G401 (cell line): ENCODE measurements at regions not wholly inside any gene's neighbourhood (a gene's known extent, or its start where the extent isn't known, plus 50 kb on each side); places are given as distances from the start of the nearest gene placed in this dataset.
"Not testable (repeated sequence)": the region's sequence is repeated elsewhere in the genome, so short reads cannot be mapped to it uniquely, and the experiment has no call there.

Experiments
- DNase-seq: peaks from one replicate; pipeline ENCODE4 v3.0.0-alpha.2; 2015; ENCODE audit warnings: low spot score
- in situ Hi-C: cut with HindIII; loops from 2 replicates; pipeline ENCODE4 v1.10.0; 2016; ENCODE audit warnings: low sequenced_read_pairs, mixed read lengths

DNA sequence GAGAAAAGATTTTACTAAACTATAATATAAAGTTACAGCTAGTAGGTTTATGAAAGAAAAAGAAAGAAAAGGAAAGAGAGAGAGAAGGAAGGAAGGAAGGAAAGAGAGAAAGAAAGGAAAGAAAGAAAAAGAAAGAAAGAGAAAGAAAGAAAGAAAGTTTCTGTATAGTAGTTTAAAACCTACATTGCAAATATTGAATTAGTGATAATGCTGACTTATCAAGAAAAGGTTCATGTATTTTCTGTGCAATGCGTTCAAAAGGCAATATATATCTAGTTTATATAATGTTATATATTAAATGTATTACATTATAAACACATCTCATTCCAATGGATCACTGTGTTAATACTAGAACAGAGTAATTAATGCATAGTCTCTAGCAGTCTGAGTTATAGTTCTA is 648.4 kb downstream of the ZBBX start:
- DNase-seq = no peak
- in situ Hi-C loops = no loop called here

DNA sequence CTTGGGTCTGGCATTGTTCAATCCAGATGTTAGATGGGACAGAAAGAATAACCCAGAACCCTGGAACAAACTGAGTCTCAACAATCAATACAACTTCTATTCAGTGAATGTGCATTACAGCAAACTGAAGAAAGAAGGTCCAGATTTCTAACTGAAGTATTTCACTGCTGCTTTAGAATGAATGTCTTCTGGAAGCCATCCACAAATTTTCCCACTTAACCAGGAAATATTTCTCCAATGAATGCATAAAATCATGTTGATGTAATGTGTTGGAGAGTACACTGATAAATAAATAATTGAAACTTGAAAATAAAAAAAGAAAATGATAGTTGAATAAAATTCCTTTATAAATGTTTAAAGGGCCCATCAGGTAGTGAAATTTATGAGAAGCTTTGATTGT is 658.6 kb downstream of the ZBBX start:
- in situ Hi-C loops = no loop called here
- DNase-seq = no peak

DNA sequence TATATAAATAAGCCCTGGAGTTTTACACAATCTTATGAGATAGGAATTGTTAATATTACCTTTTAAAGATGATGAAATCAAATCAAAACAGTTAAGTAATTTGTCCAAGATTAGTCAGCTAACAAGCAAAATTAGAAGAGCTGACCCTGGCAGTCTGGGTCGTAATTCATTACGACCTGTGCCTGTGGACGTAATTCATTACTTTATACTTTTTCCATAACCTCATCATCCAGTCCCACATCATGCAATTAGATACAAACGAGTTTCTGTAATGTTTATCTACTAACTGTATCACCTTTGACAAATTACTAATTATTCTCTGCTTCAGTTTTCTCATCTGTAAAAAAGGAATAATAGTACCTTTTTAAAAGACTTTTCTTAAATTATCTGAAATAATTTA is 665.9 kb downstream of the ZBBX start:
- in situ Hi-C loops = no loop called here
- DNase-seq = no peak

DNA sequence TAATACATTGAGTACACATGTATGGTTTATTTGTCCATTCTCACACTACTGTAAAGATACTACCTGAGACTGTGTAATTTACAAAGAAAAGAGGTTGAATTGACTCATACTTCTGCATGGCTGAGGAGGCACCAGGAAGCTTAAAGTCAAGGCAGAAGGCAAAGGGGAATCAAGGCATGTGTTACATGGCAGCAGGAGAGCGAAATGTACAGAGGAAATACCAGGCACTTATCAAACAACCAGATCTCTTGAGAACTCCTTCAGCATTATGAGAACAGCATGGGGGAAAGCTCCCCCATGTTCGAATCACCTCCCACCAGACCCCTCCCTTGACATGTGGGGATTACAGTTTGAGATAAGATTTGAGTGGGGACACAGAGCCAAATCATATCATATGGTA is 666.3 kb downstream of the ZBBX start:
- no peak for DNase-seq
- in situ Hi-C loops = no loop called here

DNA sequence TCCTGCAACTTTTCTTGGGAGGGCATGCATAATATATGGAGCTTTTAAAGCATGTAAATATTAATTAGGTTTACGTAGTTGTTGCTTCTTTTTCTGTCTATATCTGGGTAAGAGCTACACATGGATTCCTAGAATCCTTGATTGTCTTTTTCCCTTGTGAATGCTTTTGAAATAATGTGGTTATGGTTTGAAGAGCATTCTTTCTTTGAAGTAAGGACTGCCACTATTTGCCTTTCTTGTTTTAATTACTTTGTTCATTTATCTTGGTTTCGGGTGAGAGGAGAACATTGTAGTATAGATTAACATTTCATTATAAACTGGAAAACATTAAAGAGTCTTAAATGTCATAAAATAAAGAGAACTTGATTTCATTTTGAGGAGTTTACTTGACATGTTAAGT is 674.0 kb downstream of the ZBBX start:
- DNase-seq = no peak
- in situ Hi-C loops = no loop called here

DNA sequence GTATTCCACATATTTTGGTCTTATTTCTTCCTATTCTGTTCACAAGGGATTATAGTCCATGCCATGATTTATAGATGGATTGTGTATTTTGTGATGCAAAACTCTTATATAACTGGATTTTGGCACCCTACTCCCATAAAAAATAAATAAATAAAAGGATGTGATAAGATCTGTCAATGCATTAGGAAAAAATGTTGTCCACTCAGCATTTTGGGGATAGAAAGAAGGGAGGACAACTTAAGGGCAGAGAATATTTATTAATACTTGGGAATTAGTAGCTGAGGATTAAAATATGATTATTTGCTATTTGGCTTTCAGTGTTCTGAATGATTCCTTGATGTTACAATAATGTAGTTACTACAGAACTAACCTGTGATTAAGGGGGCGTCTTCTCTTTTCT is 682.6 kb downstream of the ZBBX start:
- in situ Hi-C loops = no loop called here
- no peak for DNase-seq

DNA sequence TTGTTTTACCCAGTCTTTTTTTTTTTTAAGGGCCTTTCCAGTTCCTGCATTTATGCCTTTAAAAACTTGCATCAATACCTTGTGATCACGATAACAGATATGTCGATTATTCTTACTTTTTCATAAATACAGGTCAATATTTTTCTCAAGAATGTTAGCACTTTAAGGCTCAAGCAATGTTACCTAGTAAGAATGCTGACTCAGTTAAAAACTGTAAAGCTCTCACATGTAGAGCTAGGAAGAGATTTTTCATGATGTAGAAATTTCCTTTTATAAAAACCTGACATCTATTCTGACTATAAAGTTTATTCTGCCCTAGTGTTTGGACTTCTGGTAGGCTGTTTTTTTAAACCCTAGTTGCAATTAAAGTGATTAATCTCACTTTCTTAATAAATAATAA is 684.0 kb downstream of the ZBBX start:
- in situ Hi-C loops = no loop called here
- no peak for DNase-seq

DNA sequence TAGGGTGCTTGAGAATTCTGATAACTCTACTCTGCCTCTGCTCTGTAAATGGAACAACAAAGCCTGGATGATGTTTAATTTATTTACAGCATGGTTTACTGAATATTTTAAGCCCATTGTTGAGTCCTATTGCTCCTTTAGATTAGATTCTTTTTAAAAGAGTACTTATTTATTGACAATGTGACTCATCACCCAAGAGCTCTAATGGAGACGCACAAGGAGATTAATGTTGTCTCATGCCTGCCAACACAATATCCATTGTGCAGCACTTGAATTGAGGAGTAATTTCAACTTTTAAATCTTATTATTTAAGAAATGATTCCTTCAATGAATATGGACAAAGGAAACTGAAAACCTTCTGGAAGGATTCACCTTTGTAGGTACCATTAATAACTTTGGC is 691.4 kb downstream of the ZBBX start:
- no peak for DNase-seq

DNA sequence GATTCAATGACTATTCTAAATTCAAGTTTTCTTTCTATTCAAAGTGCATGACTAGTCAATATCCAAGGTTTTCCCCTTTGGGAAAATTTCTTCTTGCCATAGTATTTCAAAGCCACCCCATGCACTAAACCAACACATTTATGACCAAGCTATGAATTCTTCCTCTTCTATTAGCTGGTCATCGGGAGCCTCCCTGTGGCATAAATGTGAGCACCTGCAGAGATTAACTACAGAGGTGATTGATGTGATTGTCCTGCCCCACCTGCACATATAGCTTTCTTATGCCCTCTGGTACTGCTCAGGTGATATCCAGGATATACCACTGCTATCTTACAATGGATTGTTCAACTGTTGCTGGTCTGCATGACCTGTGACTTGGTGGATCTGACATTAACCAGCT is 694.9 kb downstream of the ZBBX start:
- no peak for DNase-seq
- in situ Hi-C loops = no loop called here

More for the DNA sequence above, 691.4 kb downstream of the ZBBX start:
- in situ Hi-C loops = no loop called here

DNA sequence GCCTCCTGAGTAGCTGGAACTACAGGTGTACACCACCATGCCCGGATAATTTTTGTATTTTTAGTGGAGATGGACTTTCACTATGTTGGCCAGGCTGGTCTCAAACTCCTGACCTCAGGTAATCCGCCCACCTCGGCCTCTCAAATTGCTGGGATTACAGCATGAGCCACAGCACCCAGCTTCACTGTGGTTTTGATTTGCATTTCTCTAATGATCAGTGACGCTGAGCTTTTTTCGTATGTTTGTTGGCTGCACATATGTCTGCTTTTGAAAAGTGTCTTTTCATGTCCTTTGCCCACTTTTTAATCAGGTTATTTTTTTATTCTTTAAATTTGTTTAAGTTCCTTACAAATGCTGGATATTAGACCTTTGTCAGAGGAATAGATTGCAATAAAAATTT is 696.0 kb downstream of the ZBBX start:
- in situ Hi-C loops = not testable (repeated sequence)

DNA sequence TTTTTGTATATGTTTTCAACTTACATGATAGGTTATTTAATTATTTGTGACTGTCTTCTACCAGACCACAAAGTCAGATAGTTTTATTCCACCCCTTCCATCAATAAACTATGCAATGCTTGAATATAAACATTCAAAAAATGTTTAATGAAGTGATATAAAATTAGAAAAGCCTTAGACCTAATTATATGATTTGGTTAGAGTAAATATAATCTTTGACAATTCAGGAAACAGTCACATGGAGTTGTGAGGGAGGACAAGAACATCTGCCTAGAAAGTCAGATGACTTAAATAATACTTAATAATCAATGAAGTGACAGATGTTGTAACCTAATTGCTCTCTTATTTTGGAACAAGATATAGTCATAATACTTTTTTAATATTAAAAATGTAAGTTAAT is 710.3 kb downstream of the ZBBX start:
- no peak for DNase-seq
- in situ Hi-C loops = no loop called here

More for the DNA sequence above, 696.0 kb downstream of the ZBBX start:
- DNase-seq = not testable (repeated sequence)

DNA sequence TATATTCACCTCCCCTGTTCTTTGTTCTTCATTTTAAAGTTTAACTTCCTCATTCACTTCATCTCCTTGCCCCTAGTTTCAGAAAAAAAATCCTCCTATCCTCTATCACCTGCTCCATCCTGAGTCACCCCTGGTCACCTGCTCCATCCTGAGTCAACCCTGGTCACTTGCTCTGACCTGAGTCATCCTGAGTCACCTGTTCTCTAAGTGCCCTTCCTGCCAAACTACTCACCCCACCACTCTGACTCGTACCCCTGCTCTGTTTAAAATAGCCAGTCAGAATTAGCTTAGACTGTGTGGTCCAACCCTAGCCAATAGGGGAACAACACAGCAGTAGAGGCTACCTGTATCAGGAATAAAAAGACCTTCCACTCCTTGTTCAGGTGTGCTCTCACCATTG is 716.9 kb downstream of the ZBBX start:
- in situ Hi-C loops = no loop called here
- DNase-seq = no peak

DNA sequence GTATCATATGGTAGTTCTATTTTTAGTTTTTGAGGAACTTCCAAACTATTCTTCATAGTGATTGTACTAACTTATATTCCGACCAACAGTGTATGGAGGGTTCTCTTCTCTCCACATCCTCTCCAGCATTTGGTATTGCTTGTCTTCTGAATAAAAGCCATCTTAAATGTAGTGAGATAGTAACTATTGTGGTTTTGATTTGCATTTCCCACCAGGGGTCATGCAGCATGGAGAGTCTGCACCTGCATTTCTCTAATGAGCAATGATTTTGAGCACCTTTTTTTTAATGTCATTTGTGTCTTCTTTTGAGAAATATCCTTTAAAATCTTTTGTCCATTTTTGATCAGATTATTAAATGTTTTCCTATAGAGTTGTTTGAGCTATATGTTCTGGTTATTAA is 718.5 kb downstream of the ZBBX start:
- in situ Hi-C loops = no loop called here

DNA sequence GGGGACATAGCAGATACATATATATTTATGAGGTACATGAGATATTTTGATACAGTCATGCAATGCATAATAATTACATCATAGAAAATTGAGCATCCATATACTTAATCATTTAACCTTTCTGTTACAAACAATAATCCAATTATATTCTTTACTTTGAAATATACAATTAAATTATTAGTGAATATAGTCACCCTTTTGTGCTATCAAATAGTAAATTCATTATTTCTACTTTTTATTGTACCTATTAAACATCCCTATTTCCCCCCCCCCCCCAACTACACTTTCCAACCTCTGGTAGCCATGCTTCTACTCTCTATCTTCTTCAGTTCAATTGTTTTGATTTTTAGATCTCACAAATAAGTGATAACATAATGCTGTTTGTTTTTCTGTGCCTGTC is 719.1 kb downstream of the ZBBX start:
- in situ Hi-C loops = no loop called here
- DNase-seq = no peak

More for the DNA sequence above, 718.5 kb downstream of the ZBBX start:
- no peak for DNase-seq

DNA sequence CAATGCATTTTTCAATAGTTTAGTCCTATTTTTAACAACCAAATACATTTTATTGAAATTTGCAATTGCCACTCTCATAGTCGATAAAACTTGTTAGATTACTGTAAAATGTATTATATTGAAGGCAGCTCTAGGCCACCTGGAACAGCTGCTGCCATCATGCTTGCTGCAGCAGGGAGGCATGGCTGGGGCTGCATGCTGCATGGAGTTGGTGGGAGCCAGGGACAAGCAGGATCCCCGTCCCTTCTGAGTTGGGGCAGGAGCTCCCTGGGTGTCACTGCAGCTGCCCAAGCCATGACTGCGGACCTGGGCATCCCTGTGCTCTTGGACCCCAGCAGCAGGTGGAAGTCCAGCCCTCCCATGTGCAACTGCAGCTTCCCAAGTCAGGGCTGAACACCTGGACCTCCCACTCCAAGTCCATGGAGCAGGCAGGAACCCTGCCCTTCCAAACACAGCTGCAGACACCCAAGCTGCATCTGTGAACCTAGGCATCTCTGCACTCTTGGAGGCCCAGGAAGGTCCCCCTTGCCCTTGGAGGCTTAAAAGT is 742.0 kb downstream of the ZBBX start:
- in situ Hi-C loops = no loop called here
- DNase-seq = no peak

DNA sequence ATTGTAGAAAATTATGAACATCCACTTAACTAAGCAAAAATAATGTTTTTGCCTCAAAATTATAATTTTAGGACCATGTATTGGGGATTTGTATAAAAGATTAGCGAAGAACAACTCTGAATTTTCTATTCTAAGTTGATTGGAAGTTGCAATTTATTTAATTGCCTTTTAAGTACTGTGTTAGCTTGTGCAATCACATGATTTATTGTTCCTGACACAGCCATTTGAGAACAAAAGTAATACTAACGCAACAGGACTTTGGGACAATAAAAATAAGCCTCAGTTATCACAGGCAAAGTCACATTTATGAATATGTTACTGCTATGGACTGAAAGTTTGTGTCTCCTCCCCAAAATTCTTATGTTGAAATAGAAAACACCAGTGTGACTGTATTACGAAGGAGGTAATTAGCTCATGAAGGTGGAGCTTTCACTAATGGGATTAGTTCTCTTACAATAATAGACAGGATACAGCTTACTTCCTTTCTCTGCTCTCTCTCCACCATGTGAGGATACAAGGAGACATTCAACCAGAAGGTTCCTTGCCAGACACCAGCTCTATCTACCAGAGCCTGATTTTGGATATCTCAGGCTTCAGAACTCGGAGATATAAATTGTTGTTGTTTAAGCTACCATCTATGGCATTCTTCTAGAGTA is 745.9 kb downstream of the ZBBX start:
- DNase-seq = no peak

DNA sequence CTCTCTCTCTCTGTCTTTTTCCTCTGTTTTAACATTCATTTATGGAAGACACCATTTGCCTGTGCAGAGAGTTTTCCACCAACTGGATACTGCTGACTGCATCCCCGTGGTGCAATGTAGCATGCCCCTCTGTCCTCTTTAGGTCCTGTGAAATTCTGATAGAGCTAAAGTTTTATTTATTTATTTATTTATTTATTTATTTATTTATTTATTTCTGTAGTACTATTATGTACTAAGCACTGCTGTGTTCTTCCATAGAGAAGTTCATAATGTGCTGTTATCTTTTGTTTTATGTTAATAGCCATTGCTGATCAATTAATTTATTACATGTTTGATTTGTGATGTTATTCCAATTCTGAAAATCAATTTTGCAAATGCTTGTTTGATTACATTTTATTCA is 749.9 kb downstream of the ZBBX start:
- in situ Hi-C loops = no loop called here
- DNase-seq = no peak

More for the DNA sequence above, 745.9 kb downstream of the ZBBX start:
- in situ Hi-C loops = no loop called here

DNA sequence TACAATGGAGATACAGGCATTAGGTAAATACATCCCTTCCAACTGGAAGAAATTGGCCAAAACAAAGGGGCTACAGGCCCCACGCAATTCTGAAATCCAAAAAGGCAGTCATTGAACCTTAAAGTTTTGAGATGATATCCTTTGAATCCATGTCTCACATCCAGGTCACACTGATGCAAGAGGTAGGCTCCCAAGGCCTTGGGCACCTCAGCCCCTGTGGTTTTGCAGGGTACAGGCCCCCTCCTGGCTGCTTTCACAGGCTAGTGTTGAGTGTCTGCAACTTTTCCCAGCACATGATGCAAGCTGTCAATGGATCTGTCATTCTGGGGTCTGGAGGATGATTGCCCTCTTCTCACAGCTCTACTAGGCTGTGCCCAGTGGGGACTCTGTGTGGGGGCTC is 766.7 kb downstream of the ZBBX start:
- in situ Hi-C loops = no loop called here
- DNase-seq = no peak

DNA sequence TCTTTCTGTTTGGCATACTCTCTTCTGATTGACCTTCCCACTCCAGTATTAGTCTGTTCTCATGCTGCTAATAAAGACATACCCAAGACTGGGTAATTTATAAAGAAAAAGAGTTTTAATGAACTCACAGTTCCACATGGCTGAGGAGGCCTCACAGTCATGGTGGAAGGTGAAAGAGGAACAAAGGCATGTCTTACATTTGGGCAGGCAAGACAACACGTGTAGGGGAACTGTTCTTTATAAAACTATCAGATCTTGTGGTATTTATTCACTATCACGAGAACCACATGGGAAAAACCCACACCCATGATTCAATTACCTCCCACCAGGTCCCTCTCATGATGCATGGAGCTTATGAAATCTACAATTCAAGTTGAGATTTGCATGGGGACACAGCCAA is 767.3 kb downstream of the ZBBX start:
- DNase-seq = not testable (repeated sequence)

DNA sequence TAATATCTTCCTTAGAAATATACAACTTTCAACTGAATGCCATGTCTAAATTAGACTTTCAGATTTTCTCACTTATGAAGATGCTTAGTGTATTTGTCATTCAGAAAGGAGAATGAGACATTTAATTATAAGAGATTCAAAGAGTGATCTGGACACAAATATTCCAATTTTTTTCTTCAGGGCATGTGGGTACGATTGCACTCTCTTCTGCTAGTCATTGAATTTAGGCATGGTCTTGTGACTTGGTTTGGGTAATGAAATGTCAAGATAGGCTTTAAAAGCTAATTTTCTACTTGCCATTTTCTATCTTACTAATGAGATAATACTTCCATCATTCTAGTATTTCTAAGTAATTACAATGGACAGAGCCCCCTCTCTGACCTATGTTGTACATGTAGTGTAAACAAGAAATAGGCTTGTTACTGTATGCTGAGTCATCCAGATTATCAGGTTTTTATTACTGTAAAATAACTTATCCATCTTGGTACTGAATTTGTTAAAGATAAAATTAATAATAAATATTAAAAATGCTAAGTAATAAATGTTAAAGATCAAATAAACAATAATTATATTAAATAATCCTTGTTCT is 770.8 kb upstream of the BCHE start:
- DNase-seq = no peak
- in situ Hi-C loops = no loop called here

More for the DNA sequence above, 767.3 kb downstream of the ZBBX start:
- in situ Hi-C loops = not testable (repeated sequence)

DNA sequence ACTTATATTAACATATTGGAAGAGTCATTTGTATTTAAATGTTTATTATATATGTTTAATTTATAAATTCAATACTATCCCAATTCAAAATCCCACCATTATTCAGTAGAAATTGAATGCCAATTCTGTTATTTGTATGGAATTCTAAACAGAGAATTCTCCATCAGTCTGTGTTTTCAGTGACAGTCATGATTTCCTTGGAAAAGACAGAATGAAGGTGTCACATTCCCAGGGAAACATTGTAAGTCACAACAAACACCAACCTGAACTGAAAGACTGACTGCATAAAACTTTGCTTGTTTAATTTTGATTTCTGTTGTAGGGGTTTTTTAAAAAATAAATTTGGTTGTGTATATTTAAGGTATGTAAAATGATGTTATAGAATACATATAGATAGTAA is 769.8 kb upstream of the BCHE start:
- DNase-seq = no peak
- in situ Hi-C loops = no loop called here
